SK-N-SH (cell line): ENCODE measurements at regions not wholly inside any gene's neighbourhood (a gene's known extent, or its start where the extent isn't known, plus 50 kb on each side); places are given as distances from the start of the nearest gene placed in this dataset.
"Not testable (repeated sequence)": the region's sequence is repeated elsewhere in the genome, so short reads cannot be mapped to it uniquely, and the experiment has no call there.

Source experiments
- CTCF ChIA-PET: fragments of 300-600, 350-600 bp; formaldehyde crosslinking; extraction: SDS; loops from one replicate; lab custom pipeline; 2021; lab: Yijun Ruan, JAX
- POLR2A ChIA-PET: fragments of 350-600 bp; sonication (Branson Sonifier 250); formaldehyde crosslinking; extraction: SDS; loops from one replicate; lab custom pipeline; 2020; ENCODE audit warnings: antibody characterized with exemption, inconsistent platforms; lab: Yijun Ruan, JAX
- DNase-seq: peaks from one replicate; pipeline ENCODE4 v3.0.0; 2012
- H2AFZ ChIP-seq: fragments of 200-600 bp; sonication (generic); 2 replicates; pipeline ENCODE4 v1.8.1; 2016; ENCODE audit warnings: antibody characterized with exemption, mild to moderate bottlenecking, low read depth
- H3F3A ChIP-seq: fragments of 200-600 bp; sonication (generic); replicated peaks from 2 replicates; pipeline ENCODE3; 2016; ENCODE audit warnings: antibody characterized with exemption, mild to moderate bottlenecking; ENCODE audit not compliant: insufficient read depth
- H3K27ac ChIP-seq, 2 experiments: fragments of 200-500 bp in 1 of 2; fragments of 200-600 bp in 1 of 2; sonication (Bioruptor generic) in 1 of 2; sonication (generic), shearing (Covaris generic) in 1 of 2; 2 replicates each; pipeline versions ENCODE4 v1.5.1 to v1.6.1; 2014 to 2016; ENCODE audit warnings: low read depth in 2 of 2, inconsistent platforms in 1 of 2, low read length in 1 of 2, mild to moderate bottlenecking in 1 of 2, mixed read lengths in 1 of 2
- H3K27me3 ChIP-seq: fragments of 200-600 bp; sonication (generic), shearing (Covaris generic); 2 replicates; pipeline ENCODE4 v1.6.1; 2016; ENCODE audit warnings: mixed run types; ENCODE audit not compliant: insufficient read depth
- H3K36me3 ChIP-seq, 2 experiments: fragments of 200-500 bp in 1 of 2; fragments of 200-600 bp in 1 of 2; sonication (Bioruptor generic) in 1 of 2; sonication (generic) in 1 of 2; replicated peaks in 1 of 2; 2 replicates each; pipeline versions ENCODE3 to v1.5.1; 2014 to 2016; ENCODE audit warnings: low read length in 1 of 2, mild to moderate bottlenecking in 1 of 2; ENCODE audit not compliant: insufficient read depth in 2 of 2, control insufficient read depth in 1 of 2
- H3K4me1 ChIP-seq, 2 experiments: fragments of 200-500 bp in 1 of 2; fragments of 200-600 bp in 1 of 2; sonication (Bioruptor generic) in 1 of 2; sonication (generic), shearing (Covaris generic) in 1 of 2; 2 replicates each; pipeline versions ENCODE4 v1.5.1 to v1.6.1; 2014 to 2016; ENCODE audit warnings: low read depth in 1 of 2, low read length in 1 of 2, mixed run types in 1 of 2; ENCODE audit not compliant: insufficient read depth in 2 of 2, control insufficient read depth in 1 of 2
- H3K4me2 ChIP-seq: fragments of 200-600 bp; sonication (generic), shearing (Covaris generic); 2 replicates; pipeline ENCODE4 v1.6.1; 2017; ENCODE audit warnings: mixed run types
- H3K4me3 ChIP-seq, 2 experiments: fragments of 200-500 bp in 1 of 2; fragments of 200-600 bp in 1 of 2; sonication (Bioruptor generic) in 1 of 2; sonication (generic), shearing (Covaris generic) in 1 of 2; 2 replicates each; pipeline versions ENCODE4 v1.5.1 to v1.8.1; 2014 to 2016; ENCODE audit warnings: low read depth in 2 of 2, inconsistent platforms in 1 of 2, low read length in 1 of 2, mild to moderate bottlenecking in 1 of 2, mixed read lengths in 1 of 2, moderate library complexity in 1 of 2
- H3K79me2 ChIP-seq: fragments of 200-600 bp; sonication (generic); 2 replicates; pipeline ENCODE4 v1.8.1; 2017; ENCODE audit warnings: mild to moderate bottlenecking; ENCODE audit not compliant: insufficient read depth
- H3K9ac ChIP-seq: fragments of 200-600 bp; sonication (generic); 2 replicates; pipeline ENCODE4 v1.6.1; 2017; ENCODE audit warnings: mixed run types
- H3K9me2 ChIP-seq: fragments of 200-600 bp; sonication (generic); 2 replicates; pipeline ENCODE4 v1.6.1; 2017; ENCODE audit warnings: mixed run types
- H3K9me3 ChIP-seq: fragments of 200-600 bp; sonication (generic); 2 replicates; pipeline ENCODE4 v1.6.1; 2017; ENCODE audit warnings: mixed run types, mild to moderate bottlenecking, moderate library complexity
- H4K20me1 ChIP-seq: fragments of 200-600 bp; sonication (generic); 2 replicates; pipeline ENCODE4 v1.6.1; 2017; ENCODE audit warnings: mild to moderate bottlenecking, mixed run types; ENCODE audit not compliant: insufficient read depth
- EZH2phosphoT487 ChIP-seq: fragments of 200-600 bp; sonication (generic); IDR thresholded peaks from 2 replicates; pipeline ENCODE4 v1.6.1; 2017; ENCODE audit warnings: low read depth, mixed run types, mild to moderate bottlenecking, antibody characterized with exemption, moderate library complexity, borderline replicate concordance
- FOXJ3 ChIP-seq: sonication (generic); formaldehyde crosslinking; IDR thresholded peaks from 2 replicates; pipeline ENCODE4 v1.5.1; 2020; ENCODE audit warnings: mild to moderate bottlenecking, missing genetic modification reagents
- FOXM1 ChIP-seq: IDR thresholded peaks from 2 replicates; pipeline ENCODE4 v1.4.0; 2012; ENCODE audit warnings: low read depth, mild to moderate bottlenecking
- GATA2 ChIP-seq: sonication (generic); formaldehyde crosslinking; IDR thresholded peaks from 2 replicates; pipeline ENCODE4 v1.5.0; 2020; ENCODE audit warnings: mild to moderate bottlenecking, missing genetic modification reagents
- MAX ChIP-seq: IDR thresholded peaks from 2 replicates; pipeline ENCODE4 v1.4.0; 2012; ENCODE audit warnings: low read depth
- MEF2A ChIP-seq: IDR thresholded peaks from 2 replicates; pipeline ENCODE4 v1.4.0; 2012; ENCODE audit warnings: low read depth, borderline replicate concordance
- RAD21 ChIP-seq: IDR thresholded peaks from 2 replicates; pipeline ENCODE4 v1.6.1; 2012; ENCODE audit warnings: mild to moderate bottlenecking, low read length
- RCOR1 ChIP-seq: fragments of 150-350 bp; IDR thresholded peaks from 2 replicates; pipeline ENCODE4 v1.6.1; 2017; ENCODE audit warnings: antibody characterized with exemption, low read length
- RXRA ChIP-seq: IDR thresholded peaks from 2 replicates; pipeline ENCODE4 v1.4.0; 2012; ENCODE audit warnings: low read depth, mild to moderate bottlenecking, borderline replicate concordance
- SIN3A ChIP-seq: IDR thresholded peaks from 2 replicates; pipeline ENCODE4 v1.6.1; 2012; ENCODE audit warnings: low read depth, mild to moderate bottlenecking, low read length, moderate library complexity, borderline replicate concordance
- SMC3 ChIP-seq: IDR thresholded peaks from 2 replicates; pipeline ENCODE4 v1.6.1; 2012; ENCODE audit warnings: low read depth, low read length, improper control_type of control experiment
- TCF12 ChIP-seq: IDR thresholded peaks from 2 replicates; pipeline ENCODE4 v1.4.0; 2012
- TEAD4 ChIP-seq: IDR thresholded peaks from 2 replicates; pipeline ENCODE4 v1.4.0; 2012; ENCODE audit warnings: mild to moderate bottlenecking, borderline replicate concordance; ENCODE audit not compliant: insufficient read depth
- WGBS: methylation state at CpG from one replicate; pipeline ENCODE4 v1.1.6; 2017; ENCODE audit warnings: low lambda C conversion rate; 5-methylcytosine and 5-hydroxymethylcytosine counted together
- TF ChIP-seq, protein P1 (sequence below): fragments of 150-350 bp; IDR thresholded peaks from 2 replicates; pipeline ENCODE4 v1.6.1; 2016; ENCODE audit warnings: mild to moderate bottlenecking, low read depth, low read length
- TF ChIP-seq, protein P2 (sequence below): IDR thresholded peaks from 2 replicates; pipeline ENCODE4 v1.4.0; 2012; ENCODE audit warnings: low read depth, borderline replicate concordance
- TF ChIP-seq, protein P3 (sequence below): fragments of 150-350 bp; IDR thresholded peaks from 2 replicates; pipeline ENCODE4 v1.6.1; 2017; ENCODE audit warnings: antibody characterized with exemption, low read length, low read depth, borderline replicate concordance
- TF ChIP-seq, protein P4 (sequence below): fragments of 200-600 bp; sonication (generic); IDR thresholded peaks from 2 replicates; pipeline ENCODE4 v1.6.1; 2017; ENCODE audit warnings: antibody characterized with exemption, mild to moderate bottlenecking, moderate library complexity

DNA sequence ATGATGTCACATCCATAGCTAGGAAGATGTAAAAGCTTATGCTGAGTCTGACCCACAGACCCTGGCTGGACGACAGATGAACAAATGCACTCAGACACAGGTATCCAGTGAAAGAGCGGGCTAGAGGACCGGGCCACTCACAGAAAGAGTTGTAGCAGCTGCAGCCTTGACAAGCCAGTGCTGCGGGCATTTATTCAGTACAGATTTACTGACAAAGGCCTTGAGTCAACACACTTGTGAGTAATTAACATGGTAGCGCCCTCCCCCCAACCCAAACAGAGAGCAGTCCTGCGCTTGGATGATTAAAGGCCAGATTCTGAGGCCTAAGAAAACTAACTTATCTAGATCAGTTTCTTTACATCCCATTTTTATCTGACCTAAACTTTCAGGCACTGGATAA lies 244.6 kb downstream of the SPANXN4 start:
- CTCF ChIA-PET, result no interaction called here
- POLR2A ChIA-PET, result no interaction called here
- Histone ChIP-seq H3K79me2 (no peaks in the 10 kb centered on the region), H3F3A (no peaks in the 10 kb centered on the region), H2AFZ (no peak overlapping the region), H3K9me3 (no peaks in the 10 kb centered on the region), H3K4me2 (no peak overlapping the region), H3K9me2 (no peaks in the 10 kb centered on the region), H3K27me3 (no peaks in the 10 kb centered on the region), H3K36me3 (no peaks in the 10 kb centered on the region), H3K27ac (no peak overlapping the region), H3K9ac (no peak overlapping the region), H3K4me3 (no peak overlapping the region), H4K20me1 (no peaks in the 10 kb centered on the region), H3K4me1 (no peaks in the 10 kb centered on the region)
- DNase-seq, result no peak
- WGBS, result 4% methylated on average over 5 of the region's 6 CpGs
- TF ChIP-seq TEAD4 (no peak), FOXM1 (no peak)

- H3F3A ChIP-seq, result not testable (repeated sequence)
Measured at GRCh38 chrX:143244593-143244992, 218.9 kb downstream of the SPANXN4 start.

DNA sequence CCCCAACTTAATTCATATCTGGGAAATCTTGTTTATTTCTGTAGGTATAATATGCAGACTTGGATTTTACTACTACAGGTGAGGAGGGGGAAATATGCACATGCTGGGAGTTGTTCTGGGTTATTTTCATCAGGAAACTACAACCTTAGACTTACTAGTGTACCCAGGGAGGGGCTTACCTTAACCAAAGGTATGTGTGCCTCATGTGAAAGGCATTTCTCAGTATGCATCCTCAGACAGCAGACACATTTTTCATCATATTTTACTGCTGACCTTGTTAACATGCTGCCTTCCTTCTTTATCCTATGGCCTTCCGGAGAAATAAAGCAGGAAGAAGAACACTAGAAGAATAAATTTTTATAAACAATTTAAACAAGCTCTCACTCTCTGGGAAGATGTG lies 214.9 kb downstream of the SPANXN4 start:
- CTCF ChIA-PET, result no interaction called here
- POLR2A ChIA-PET, result no interaction called here
- Histone ChIP-seq H3K9me3 (no peaks in the 10 kb centered on the region), H3K4me3 (no peak overlapping the region), H3K9ac (no peak overlapping the region), H3K4me2 (no peak overlapping the region), H4K20me1 (no peaks in the 10 kb centered on the region), H3K36me3 (no peaks in the 10 kb centered on the region), H3K9me2 (no peaks in the 10 kb centered on the region), H3K27me3 (no peaks in the 10 kb centered on the region), H3K79me2 (no peaks in the 10 kb centered on the region), H2AFZ (no peak overlapping the region), H3F3A (no peaks in the 10 kb centered on the region), H3K4me1 (no peaks in the 10 kb centered on the region), H3K27ac (no peak overlapping the region)
- TF ChIP-seq TEAD4, result no peak
- no peak for TF ChIP-seq EZH2phosphoT487
- no peak for TF ChIP-seq RAD21
- no peak for TF ChIP-seq SIN3A
- no peak for TF ChIP-seq RXRA
- TF ChIP-seq, protein P1, sequence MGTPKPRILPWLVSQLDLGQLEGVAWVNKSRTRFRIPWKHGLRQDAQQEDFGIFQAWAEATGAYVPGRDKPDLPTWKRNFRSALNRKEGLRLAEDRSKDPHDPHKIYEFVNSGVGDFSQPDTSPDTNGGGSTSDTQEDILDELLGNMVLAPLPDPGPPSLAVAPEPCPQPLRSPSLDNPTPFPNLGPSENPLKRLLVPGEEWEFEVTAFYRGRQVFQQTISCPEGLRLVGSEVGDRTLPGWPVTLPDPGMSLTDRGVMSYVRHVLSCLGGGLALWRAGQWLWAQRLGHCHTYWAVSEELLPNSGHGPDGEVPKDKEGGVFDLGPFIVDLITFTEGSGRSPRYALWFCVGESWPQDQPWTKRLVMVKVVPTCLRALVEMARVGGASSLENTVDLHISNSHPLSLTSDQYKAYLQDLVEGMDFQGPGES, result no peak
- TF ChIP-seq, protein P2, sequence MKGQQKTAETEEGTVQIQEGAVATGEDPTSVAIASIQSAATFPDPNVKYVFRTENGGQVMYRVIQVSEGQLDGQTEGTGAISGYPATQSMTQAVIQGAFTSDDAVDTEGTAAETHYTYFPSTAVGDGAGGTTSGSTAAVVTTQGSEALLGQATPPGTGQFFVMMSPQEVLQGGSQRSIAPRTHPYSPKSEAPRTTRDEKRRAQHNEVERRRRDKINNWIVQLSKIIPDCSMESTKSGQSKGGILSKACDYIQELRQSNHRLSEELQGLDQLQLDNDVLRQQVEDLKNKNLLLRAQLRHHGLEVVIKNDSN, result no peak
- no peak for TF ChIP-seq GATA2 (CRISPR knock-in tag)
- no peak for TF ChIP-seq TCF12
- TF ChIP-seq, protein P3, sequence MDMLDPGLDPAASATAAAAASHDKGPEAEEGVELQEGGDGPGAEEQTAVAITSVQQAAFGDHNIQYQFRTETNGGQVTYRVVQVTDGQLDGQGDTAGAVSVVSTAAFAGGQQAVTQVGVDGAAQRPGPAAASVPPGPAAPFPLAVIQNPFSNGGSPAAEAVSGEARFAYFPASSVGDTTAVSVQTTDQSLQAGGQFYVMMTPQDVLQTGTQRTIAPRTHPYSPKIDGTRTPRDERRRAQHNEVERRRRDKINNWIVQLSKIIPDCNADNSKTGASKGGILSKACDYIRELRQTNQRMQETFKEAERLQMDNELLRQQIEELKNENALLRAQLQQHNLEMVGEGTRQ, result no peak
- TF ChIP-seq, protein P4, sequence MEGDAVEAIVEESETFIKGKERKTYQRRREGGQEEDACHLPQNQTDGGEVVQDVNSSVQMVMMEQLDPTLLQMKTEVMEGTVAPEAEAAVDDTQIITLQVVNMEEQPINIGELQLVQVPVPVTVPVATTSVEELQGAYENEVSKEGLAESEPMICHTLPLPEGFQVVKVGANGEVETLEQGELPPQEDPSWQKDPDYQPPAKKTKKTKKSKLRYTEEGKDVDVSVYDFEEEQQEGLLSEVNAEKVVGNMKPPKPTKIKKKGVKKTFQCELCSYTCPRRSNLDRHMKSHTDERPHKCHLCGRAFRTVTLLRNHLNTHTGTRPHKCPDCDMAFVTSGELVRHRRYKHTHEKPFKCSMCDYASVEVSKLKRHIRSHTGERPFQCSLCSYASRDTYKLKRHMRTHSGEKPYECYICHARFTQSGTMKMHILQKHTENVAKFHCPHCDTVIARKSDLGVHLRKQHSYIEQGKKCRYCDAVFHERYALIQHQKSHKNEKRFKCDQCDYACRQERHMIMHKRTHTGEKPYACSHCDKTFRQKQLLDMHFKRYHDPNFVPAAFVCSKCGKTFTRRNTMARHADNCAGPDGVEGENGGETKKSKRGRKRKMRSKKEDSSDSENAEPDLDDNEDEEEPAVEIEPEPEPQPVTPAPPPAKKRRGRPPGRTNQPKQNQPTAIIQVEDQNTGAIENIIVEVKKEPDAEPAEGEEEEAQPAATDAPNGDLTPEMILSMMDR, result no peak
- no peak for TF ChIP-seq MAX
- no peak for TF ChIP-seq SMC3
- no peak for TF ChIP-seq MEF2A
- no peak for TF ChIP-seq RCOR1
- no peak for TF ChIP-seq FOXJ3
- 3% methylated on average over 1 of the region's 1 CpG for WGBS
- DNase-seq, result no peak

More at GRCh38 chrX:143244593-143244992, 218.9 kb downstream of the SPANXN4 start:
- H3K79me2 ChIP-seq, H4K20me1 ChIP-seq, H3K27ac ChIP-seq, H3K4me3 ChIP-seq, H3K36me3 ChIP-seq, POLR2A ChIA-PET, H3K9me3 ChIP-seq, H3K9ac ChIP-seq, H2AFZ ChIP-seq, H3K9me2 ChIP-seq, CTCF ChIA-PET, DNase-seq, H3K27me3 ChIP-seq, H3K4me2 ChIP-seq, H3K4me1 ChIP-seq: not testable (repeated sequence)
- 25% methylated on average over 2 of the region's 2 CpGs for WGBS
